ENCODE measurements at regions not wholly inside any gene's neighbourhood (a gene's known extent, or its start where the extent isn't known, plus 50 kb on each side); places are given as distances from the start of the nearest gene placed in this dataset.

GRCh38 chr5:164051745-164052144 lies 546.3 kb downstream of the MAT2B start:
- DNase-seq = peak; percentile 55

- peak; percentile 34 for DNase-seq
Observed at GRCh38 chr5:164052536-164053093, 547.2 kb downstream of the MAT2B start.

DNA sequence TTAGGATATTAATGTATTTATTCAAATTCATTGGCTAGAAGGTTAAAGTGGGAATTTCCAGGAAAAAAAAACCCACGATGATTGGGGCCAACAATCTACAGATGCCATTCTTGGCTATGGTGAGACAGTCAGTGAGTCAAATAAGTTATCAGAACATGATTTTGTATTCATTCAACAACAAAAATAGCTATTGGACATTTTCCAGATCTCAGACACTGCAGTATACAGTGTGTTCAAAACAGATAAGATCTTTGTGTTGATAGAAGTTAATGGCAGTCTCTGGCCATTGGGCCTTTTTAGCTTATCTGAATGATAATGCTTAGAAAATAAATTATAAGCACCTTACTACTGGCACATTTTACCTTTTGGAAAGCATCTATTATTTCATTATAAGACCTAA lies 547.7 kb downstream of the MAT2B start:
- DNase-seq = no peak

DNA sequence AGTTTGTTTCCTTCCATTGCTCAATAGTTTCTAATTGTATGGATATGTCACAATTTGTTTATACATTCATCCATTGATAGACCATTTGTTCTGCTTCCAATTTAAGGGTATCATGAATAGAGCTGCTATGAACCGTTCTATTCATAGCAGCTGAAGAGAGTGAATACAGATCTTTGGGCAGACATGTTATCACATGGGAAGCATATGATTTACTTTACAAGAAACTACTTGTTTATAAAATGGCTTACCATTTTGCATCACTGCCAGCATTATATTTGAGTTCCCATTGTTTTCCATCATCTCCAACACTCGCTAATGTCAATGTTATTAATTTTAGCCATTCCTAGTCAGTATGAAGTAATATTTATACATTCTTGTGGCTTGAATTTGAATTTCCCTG lies 549.0 kb downstream of the MAT2B start:
- DNase-seq = no peak

- DNase-seq = no peak
Observed at GRCh38 chr5:164057121-164057520, 551.7 kb downstream of the MAT2B start.

DNA sequence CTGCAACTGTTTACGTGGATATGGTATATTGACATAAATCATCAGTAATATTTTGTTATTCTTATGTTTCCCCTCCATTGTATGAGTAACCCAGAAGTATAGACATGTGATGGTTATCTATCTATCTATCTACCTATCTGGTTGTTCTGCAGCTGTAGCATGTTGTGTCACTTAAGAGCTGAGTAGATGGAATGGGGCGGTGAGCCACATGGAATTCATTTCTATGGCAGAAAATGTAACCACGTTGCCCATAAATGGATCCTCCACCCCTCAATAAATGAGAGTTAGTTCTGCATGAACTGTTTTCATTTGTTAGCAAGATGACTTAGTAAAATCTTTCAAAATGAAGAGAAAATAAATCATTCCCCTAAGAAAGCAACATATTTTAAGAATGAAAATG lies 553.2 kb downstream of the MAT2B start:
- DNase-seq = peak; percentile 69

DNA sequence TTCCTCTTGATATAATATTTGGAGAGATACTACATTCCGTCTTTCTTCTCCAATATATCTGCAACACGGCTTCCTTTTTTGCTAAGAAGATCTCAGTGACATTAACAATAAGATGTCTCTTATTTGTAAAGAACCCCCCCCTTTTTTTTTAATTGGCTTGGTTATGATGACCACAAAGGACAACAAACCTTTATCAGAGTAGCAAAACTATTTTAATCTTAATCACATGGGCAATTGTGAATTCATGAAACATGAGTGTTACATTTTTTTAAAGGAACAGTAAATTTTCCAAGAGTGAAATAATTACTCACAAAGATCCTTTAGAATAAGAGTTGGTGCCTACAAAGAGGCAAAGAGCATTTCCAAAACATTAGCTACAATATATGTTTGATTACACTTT lies 554.1 kb downstream of the MAT2B start:
- peak; percentile 16 for DNase-seq

- DNase-seq = no peak
Observed at GRCh38 chr5:164060786-164061355, 555.5 kb downstream of the MAT2B start.

DNA sequence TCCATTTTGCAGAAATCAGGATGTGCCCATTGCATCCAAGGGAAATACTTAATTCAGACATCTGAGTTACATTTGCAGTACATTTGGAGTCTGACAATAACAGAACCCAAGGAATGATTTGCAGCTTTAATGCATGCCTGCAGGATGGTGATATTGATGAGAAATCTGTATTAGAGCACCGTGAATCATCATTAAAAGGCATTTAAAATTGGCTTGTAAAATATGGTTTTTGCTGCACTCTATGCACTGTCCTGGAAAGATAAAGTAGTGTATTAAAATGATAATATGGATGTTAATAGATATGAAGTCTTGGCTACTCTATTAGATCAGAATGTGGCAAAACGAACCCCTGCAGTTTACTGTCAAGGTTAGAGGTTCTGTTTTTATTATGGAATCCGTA lies 556.9 kb downstream of the MAT2B start:
- no peak for DNase-seq

- DNase-seq = no peak
Observed at GRCh38 chr5:164065266-164065665, 559.8 kb downstream of the MAT2B start.

DNA sequence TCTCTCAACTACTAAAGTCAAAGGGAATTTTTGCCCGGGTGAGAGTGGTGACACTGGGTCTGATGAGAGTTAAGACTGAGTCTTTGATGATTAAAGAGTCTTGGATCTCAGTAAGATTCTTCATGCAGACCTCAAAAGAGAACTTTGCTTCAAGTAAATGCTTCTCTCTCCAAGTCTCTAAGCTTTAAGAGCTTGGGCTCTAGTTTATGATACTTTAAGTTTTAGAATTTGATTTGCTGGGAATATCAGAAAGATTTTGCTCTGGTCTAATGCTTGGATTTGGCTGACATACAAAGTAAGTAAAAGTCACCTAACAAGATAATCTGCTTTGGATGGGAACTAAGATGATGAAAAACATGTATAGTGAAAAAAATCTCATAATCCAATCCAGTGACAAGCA lies 566.3 kb downstream of the MAT2B start:
- no peak for DNase-seq

GRCh38 chr5:164073081-164073480 lies 567.7 kb downstream of the MAT2B start:
- DNase-seq = no peak

DNA sequence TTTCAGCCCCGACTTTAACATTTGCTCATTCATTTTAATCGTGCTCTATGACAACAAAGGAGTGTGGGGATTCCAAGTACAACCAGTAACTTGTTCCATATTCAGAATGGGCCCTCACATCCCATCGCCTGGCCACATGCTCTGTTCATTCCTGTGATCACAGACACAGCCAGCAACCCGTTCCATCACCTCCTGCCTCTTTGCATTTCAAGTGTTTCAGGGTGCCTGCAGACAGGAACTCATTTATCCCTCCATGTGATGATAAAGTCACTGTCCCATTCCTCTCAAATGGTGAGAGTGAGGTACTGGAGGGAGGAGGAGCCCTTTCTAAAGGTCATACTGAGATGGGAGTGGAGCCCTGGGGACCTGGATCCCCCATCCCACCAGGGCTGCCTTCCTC lies 571.1 kb downstream of the MAT2B start:
- DNase-seq = no peak

DNA sequence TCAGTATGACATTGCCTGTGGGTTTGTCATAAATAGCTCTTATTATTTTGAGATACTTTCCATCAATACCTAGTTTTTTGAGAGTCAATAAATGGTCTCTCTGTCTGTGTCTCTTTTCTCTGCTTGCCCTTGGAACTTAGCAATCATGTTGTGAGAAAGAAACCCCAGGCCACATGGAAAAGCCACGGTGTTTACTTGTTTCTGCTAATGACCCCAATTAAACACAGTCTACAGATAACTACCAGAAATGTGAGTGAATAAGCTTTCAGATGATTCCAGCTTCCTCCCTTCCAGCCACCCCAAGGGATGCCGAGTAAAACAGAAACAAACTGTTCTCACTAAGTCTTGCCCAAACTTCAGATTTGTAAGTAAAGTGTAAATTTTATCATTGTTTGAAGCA lies 584.9 kb downstream of the MAT2B start:
- DNase-seq = no peak

DNA sequence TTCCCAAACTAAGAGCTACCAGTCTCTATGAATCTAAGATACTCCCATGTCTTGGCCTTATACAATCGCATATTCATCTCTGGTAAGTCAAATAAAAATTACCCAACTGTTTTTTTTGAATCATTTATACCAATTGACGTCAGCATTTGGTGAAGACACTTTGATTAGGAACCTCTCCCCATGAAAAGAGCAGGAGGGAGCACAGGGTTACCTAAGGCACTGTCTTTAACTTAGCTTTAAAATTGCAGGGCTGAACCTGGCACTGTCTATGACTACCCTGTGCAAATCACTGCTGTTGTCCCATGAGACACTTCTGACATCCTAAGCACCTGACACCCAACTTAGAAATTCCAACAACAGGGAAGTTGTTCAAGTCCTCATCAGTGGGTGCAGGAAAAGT lies 586.4 kb downstream of the MAT2B start:
- no peak for DNase-seq

- no peak for DNase-seq
Observed at GRCh38 chr5:164094291-164094690, 588.9 kb downstream of the MAT2B start.

- peak; percentile 63 for DNase-seq
Observed at GRCh38 chr5:164097749-164098148, 592.3 kb downstream of the MAT2B start.

DNA sequence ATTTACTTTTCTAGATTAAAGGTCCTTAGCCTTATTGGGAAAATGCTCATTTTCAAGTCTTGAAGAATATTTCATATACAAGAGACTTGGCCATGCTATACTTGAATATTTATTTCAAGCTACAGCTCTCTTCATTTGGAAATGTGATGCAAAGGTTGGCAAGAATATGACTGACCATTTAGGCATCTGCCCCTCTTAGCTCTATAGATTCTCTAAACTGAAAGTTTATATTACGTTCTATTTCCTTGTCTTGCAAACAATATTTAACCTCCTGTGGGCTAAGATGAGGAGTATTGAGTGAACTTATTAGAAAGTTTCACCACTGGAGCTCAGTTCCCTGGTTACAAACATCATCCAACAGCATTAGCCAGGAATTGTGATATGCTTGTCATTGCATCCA lies 593.1 kb downstream of the MAT2B start:
- DNase-seq = peak; percentile 28

DNA sequence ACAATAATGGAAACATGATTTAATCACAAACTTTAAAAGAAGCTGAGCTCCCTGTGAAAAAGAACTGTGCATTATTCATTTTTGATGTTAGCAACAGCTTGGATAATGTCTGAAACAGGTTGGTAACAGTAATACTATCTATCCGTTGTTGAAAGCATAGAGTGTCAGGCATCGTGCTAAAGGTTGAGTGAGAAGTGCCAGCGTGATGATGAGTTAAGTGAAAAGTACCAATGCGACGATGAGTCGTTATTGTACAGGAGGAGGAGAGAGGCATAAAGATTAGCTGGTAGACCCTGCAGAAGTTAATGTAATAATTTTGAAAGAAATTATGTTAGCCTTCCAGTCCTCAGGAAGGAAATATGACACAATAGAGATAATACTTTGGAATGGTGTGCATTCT lies 593.6 kb downstream of the MAT2B start:
- no peak for DNase-seq

GRCh38 chr5:164115420-164115819 lies 610.0 kb downstream of the MAT2B start:
- DNase-seq = no peak

DNA sequence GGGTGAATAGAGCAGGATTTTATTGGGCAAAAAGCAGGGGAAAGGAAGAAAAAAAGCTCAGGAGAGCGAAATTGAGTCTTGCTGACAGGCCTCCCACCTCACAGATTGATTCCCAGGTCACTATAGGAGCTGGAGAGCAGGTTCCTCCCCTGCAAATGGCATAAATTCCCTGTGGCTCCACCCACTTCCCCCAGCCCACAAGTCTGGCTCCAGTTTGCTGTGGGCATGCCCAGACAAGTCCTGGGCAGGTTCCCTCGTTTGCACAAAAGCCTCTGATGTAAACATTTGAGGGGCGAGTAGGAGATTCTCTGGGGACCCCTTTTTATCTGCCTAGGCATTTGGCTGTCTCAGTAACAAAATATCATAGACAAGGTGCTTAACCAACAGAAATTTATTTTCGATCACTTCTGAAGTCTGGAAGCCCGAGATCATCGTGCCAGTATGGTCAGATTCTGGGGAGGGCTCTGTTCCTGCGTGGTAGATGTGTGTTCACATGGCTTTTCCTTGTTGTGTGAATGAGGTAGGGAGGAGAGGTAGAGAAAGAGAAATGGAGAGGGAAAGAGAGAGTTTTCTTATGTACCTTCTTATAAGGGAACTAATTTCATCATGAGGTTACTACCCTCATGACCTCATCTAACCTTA lies 614.5 kb downstream of the MAT2B start:
- DNase-seq = peak; percentile 29

GRCh38 chr5:164127527-164127926 lies 622.1 kb downstream of the MAT2B start:
- no peak for DNase-seq

GRCh38 chr5:164132358-164132757 lies 626.9 kb downstream of the MAT2B start:
- DNase-seq = no peak

DNA sequence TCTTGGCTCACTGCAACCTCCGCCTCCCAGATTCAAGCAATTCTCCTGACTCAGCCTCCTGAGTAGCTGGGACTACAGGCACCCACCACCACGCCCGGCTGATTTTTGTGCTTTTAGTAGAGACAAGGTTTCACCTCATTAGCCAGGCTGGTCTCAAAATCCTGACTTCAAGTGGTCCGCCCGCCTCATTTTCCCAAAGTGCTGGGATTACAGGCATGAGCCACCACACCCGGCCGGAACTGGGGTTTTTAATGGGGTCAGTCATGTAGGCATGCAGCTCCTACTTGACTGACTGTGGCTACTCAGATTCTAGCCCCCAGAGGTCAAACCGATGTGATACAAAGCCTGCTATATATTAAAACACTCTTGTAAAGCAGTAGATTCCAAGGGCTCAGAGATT lies 631.7 kb downstream of the MAT2B start:
- DNase-seq = no peak

DNA sequence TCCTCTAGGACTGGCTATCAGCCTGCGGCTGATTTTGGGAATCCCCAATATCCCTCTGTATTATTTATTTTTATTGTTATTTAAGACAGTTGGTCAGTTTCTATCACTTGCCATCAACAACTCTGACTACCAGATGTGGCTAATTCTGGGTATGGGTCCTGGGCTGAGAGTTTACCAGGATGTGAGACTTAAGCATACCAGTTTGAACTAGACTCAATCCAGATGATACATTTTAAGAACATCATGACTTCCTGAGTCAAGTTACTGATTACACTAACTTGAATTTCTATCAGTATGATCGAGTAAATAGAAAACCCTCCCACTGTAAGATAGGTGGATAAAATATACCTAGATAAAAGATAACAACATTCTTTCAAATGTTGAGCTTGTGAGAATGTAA lies 634.0 kb downstream of the MAT2B start:
- DNase-seq = no peak

Measured in fibroblast of skin of right biceps (primary cell).